Glutamatergic neuron (in vitro differentiated cells): ENCODE measurements at regions not wholly inside any gene's neighbourhood (a gene's known extent, or its start where the extent isn't known, plus 50 kb on each side); places are given as distances from the start of the nearest gene placed in this dataset.

Experiments used
- DNase-seq: peaks from one replicate; pipeline ENCODE4 v3.0.0; 2022
- H3K27ac Mint-ChIP-seq: one replicate; pipeline ENCODE4 v1.8.0; 2020; ENCODE audit warnings: mild to moderate bottlenecking, mixed read lengths, inconsistent platforms; ENCODE audit not compliant: unreplicated experiment
- H3K27me3 Mint-ChIP-seq: one replicate; pipeline ENCODE4 v1.8.0; 2020; ENCODE audit warnings: mild to moderate bottlenecking, moderate library complexity, mixed read lengths, inconsistent platforms; ENCODE audit not compliant: unreplicated experiment
- H3K36me3 Mint-ChIP-seq: one replicate; pipeline ENCODE4 v1.8.0; 2020; ENCODE audit warnings: mild to moderate bottlenecking, mixed read lengths, inconsistent platforms; ENCODE audit not compliant: unreplicated experiment
- H3K4me1 Mint-ChIP-seq: one replicate; pipeline ENCODE4 v1.8.0; 2020; ENCODE audit warnings: mild to moderate bottlenecking, low read depth, mixed read lengths, inconsistent platforms; ENCODE audit not compliant: unreplicated experiment
- H3K4me3 Mint-ChIP-seq: one replicate; pipeline ENCODE4 v1.8.0; 2020; ENCODE audit warnings: mild to moderate bottlenecking, mixed read lengths, inconsistent platforms; ENCODE audit not compliant: unreplicated experiment
- H3K9me3 Mint-ChIP-seq: one replicate; pipeline ENCODE4 v1.8.0; 2020; ENCODE audit warnings: mild to moderate bottlenecking, moderate library complexity, mixed read lengths, inconsistent platforms; ENCODE audit not compliant: unreplicated experiment
- CTCF ChIP-seq: fragments of 200-600 bp; sonication (generic); IDR thresholded peaks from one replicate; pipeline ENCODE4 v1.5.0; 2021; ENCODE audit not compliant: partially characterized antibody, unreplicated experiment

GRCh38 chr9:38205279-38205678 is 136.3 kb upstream of the SHB start:
- Mint-ChIP-seq H3K4me1 (peaks cover 5% of the 10 kb centered on the region), H3K27ac (no peak overlapping the region), H3K36me3 (peaks cover 19% of the 10 kb centered on the region), H3K4me3 (no peak overlapping the region), H3K9me3 (peaks cover 2% of the 10 kb centered on the region), H3K27me3 (peaks cover 3% of the 10 kb centered on the region)
- no peak for DNase-seq
- TF ChIP-seq CTCF, result no peak

DNA sequence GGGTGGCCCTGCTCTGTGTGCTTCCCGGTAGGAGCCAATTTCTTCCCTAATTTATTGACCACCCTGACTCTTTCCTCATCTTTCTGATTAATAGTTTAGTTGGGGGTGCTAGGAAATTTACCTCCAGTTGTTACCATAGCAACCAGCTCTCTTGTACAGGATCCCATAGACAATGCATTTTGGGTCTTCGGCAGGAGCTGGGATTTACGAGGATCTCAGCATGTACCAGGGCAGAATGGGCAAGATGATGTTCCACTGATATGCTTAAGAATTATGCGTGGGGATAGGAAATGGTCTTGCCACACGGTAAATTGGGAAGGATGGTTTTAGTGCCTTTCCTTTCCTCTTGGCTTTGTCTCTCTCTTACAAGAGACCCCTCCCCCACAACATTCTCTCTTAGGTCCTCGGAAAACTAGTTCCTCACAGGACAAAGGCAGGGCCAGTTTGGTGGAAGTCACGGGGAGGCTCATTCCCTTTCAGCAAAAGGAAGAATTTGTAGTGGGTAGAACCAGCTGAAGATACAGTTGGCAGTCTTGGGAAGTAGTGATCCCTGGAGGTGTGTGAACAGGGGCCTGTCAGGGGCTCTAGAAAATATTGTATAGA is 133.4 kb upstream of the SHB start:
- Mint-ChIP-seq H3K4me3 (peak overlapping the region; percentile 55), H3K9me3 (no peaks in the 10 kb centered on the region), H3K27me3 (peaks cover 3% of the 10 kb centered on the region), H3K4me1 (peaks cover 6% of the 10 kb centered on the region), H3K36me3 (peaks cover 16% of the 10 kb centered on the region), H3K27ac (no peak overlapping the region)
- no peak for DNase-seq
- no peak for TF ChIP-seq CTCF

GRCh38 chr9:38201844-38202243 is 132.8 kb upstream of the SHB start:
- peaks cover 3% of the 10 kb centered on the region for H3K27me3 Mint-ChIP-seq

GRCh38 chr9:38200431-38200830 is 131.4 kb upstream of the SHB start:
- no peaks in the 10 kb centered on the region for H3K9me3 Mint-ChIP-seq
- peaks cover 3% of the 10 kb centered on the region for H3K27me3 Mint-ChIP-seq
- H3K27ac Mint-ChIP-seq, result peak overlapping the region; percentile 62
- peaks cover 16% of the 10 kb centered on the region for H3K36me3 Mint-ChIP-seq
- DNase-seq, result peak; percentile 40
- H3K4me3 Mint-ChIP-seq, result no peak overlapping the region
- peaks cover 14% of the 10 kb centered on the region for H3K4me1 Mint-ChIP-seq
- TF ChIP-seq CTCF, result no peak

More at GRCh38 chr9:38201844-38202243, 132.8 kb upstream of the SHB start:
- no peak overlapping the region for H3K27ac Mint-ChIP-seq
- TF ChIP-seq CTCF, result no peak
- no peak for DNase-seq
- no peaks in the 10 kb centered on the region for H3K9me3 Mint-ChIP-seq
- H3K4me1 Mint-ChIP-seq, result peaks cover 6% of the 10 kb centered on the region
- peaks cover 16% of the 10 kb centered on the region for H3K36me3 Mint-ChIP-seq
- no peak overlapping the region for H3K4me3 Mint-ChIP-seq

GRCh38 chr9:38198140-38198539 is 129.1 kb upstream of the SHB start:
- H3K27ac Mint-ChIP-seq, result no peak overlapping the region
- TF ChIP-seq CTCF, result no peak
- peaks cover 3% of the 10 kb centered on the region for H3K27me3 Mint-ChIP-seq
- H3K9me3 Mint-ChIP-seq, result no peaks in the 10 kb centered on the region
- DNase-seq, result no peak
- H3K36me3 Mint-ChIP-seq, result peaks cover 16% of the 10 kb centered on the region
- H3K4me1 Mint-ChIP-seq, result peaks cover 18% of the 10 kb centered on the region
- H3K4me3 Mint-ChIP-seq, result no peak overlapping the region
